ENCODE measurements at regions not wholly inside any gene's neighbourhood (a gene's known extent, or its start where the extent isn't known, plus 50 kb on each side); places are given as distances from the start of the nearest gene placed in this dataset.

- no peak for DNase-seq
Observed at GRCh38 chr3:18778094-18778493, 353.0 kb upstream of the SATB1 start.

GRCh38 chr3:18775501-18775900 is 350.4 kb upstream of the SATB1 start:
- DNase-seq: no peak

- DNase-seq: no peak
Observed at GRCh38 chr3:18774319-18775088, 349.4 kb upstream of the SATB1 start.

- no peak for DNase-seq
Observed at GRCh38 chr3:18772699-18773305, 347.7 kb upstream of the SATB1 start.

GRCh38 chr3:18771931-18772330 is 346.8 kb upstream of the SATB1 start:
- no peak for DNase-seq

- DNase-seq: no peak
Observed at GRCh38 chr3:18770800-18771199, 345.7 kb upstream of the SATB1 start.

GRCh38 chr3:18767756-18768303 is 342.7 kb upstream of the SATB1 start:
- DNase-seq: no peak

GRCh38 chr3:18766974-18767373 is 341.8 kb upstream of the SATB1 start:
- no peak for DNase-seq

- DNase-seq: no peak
Observed at GRCh38 chr3:18765662-18766061, 340.5 kb upstream of the SATB1 start.

- no peak for DNase-seq
Observed at GRCh38 chr3:18765161-18765560, 340.0 kb upstream of the SATB1 start.

GRCh38 chr3:18761530-18761929 is 336.4 kb upstream of the SATB1 start:
- DNase-seq: no peak

- no peak for DNase-seq
Observed at GRCh38 chr3:18758047-18758704, 333.0 kb upstream of the SATB1 start.

GRCh38 chr3:18757476-18757875 is 332.3 kb upstream of the SATB1 start:
- DNase-seq: no peak

GRCh38 chr3:18752273-18752934 is 327.3 kb upstream of the SATB1 start:
- DNase-seq: no peak

GRCh38 chr3:18751514-18751913 is 326.4 kb upstream of the SATB1 start:
- DNase-seq: no peak

- no peak for DNase-seq
Observed at GRCh38 chr3:18747383-18747782, 322.2 kb upstream of the SATB1 start.

GRCh38 chr3:18745472-18745871 is 320.3 kb upstream of the SATB1 start:
- no peak for DNase-seq

GRCh38 chr3:18744472-18744871 is 319.3 kb upstream of the SATB1 start:
- DNase-seq: no peak

- DNase-seq: no peak
Observed at GRCh38 chr3:18743761-18744160, 318.6 kb upstream of the SATB1 start.

- no peak for DNase-seq
Observed at GRCh38 chr3:18740631-18741583, 315.8 kb upstream of the SATB1 start.

GRCh38 chr3:18739099-18739433 is 313.9 kb upstream of the SATB1 start:
- no peak for DNase-seq
